Sigmoid colon (tissue), 4 donors: ENCODE measurements at regions not wholly inside any gene's neighbourhood (a gene's known extent, or its start where the extent isn't known, plus 50 kb on each side); places are given as distances from the start of the nearest gene placed in this dataset.

Experiments
- POLR2A ChIP-seq, 2 donors: fragments of 450-650 bp; IDR thresholded peaks; one replicate each; pipeline ENCODE4 v1.6.1; 2016; ENCODE audit warnings: antibody characterized with exemption in 2 of 2, mild to moderate bottlenecking in 2 of 2, moderate library complexity in 2 of 2
- POLR2AphosphoS5 ChIP-seq, 4 donors: sonication (generic); formaldehyde crosslinking; IDR thresholded peaks; one replicate each; pipeline ENCODE4 v1.6.1; 2017; ENCODE audit warnings: antibody characterized with exemption in 4 of 4
- TF ChIP-seq, protein P1 (sequence below), 4 experiments: fragments of 450-650 bp in 3 of 4; fragments of 200-600 bp in 1 of 4; IDR thresholded peaks; one replicate each; pipeline ENCODE4 v1.5.1; 2016 to 2019; ENCODE audit warnings: antibody characterized with exemption in 4 of 4, mild to moderate bottlenecking in 3 of 4, moderate library complexity in 2 of 4

DNA sequence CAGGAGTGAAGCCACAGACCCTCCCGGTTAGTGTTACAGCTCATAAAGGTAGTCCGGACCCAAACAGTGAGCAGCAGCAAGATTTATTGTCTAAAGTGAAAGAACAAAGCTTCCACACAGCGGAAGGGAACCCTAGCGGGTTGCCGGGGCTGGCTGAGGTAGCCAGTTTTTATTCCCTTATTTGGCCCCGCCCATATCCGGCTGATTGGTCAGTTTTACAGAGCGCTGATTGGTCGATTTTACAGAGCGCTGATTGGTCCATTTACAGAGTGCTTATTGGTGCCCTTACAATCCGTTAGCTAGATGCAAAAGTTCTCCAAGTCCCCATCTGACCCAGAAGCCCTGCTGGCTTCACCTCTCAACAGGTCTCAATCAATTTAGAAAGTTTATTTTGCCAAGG lies 126.0 kb upstream of the RFC3 start:
- TF ChIP-seq, protein P1, sequence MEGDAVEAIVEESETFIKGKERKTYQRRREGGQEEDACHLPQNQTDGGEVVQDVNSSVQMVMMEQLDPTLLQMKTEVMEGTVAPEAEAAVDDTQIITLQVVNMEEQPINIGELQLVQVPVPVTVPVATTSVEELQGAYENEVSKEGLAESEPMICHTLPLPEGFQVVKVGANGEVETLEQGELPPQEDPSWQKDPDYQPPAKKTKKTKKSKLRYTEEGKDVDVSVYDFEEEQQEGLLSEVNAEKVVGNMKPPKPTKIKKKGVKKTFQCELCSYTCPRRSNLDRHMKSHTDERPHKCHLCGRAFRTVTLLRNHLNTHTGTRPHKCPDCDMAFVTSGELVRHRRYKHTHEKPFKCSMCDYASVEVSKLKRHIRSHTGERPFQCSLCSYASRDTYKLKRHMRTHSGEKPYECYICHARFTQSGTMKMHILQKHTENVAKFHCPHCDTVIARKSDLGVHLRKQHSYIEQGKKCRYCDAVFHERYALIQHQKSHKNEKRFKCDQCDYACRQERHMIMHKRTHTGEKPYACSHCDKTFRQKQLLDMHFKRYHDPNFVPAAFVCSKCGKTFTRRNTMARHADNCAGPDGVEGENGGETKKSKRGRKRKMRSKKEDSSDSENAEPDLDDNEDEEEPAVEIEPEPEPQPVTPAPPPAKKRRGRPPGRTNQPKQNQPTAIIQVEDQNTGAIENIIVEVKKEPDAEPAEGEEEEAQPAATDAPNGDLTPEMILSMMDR (IDR thresholded peaks at IDR 0.05), result no peak
- no peak for TF ChIP-seq POLR2A (IDR thresholded peaks at IDR 0.05)
- TF ChIP-seq POLR2AphosphoS5 (IDR thresholded peaks at IDR 0.05), result no peak
